ENCODE measurements at regions not wholly inside any gene's neighbourhood (a gene's known extent, or its start where the extent isn't known, plus 50 kb on each side); places are given as distances from the start of the nearest gene placed in this dataset.

GRCh38 chr2:120976501-120977307 is 241.0 kb downstream of the GLI2 start:
- DNase-seq (ENCODE audit: low read depth in 2 of 2): no peak

GRCh38 chr2:120977582-120978358 is 242.1 kb downstream of the GLI2 start:
- no peak for DNase-seq (ENCODE audit: low read depth in 2 of 2)

GRCh38 chr2:120978359-120979050 is 242.8 kb downstream of the GLI2 start:
- no peak for DNase-seq (ENCODE audit: low read depth in 2 of 2)

GRCh38 chr2:120979398-120979797 is 243.7 kb downstream of the GLI2 start:
- DNase-seq (ENCODE audit: low read depth in 2 of 2): no peak

GRCh38 chr2:120979921-120980320 is 244.3 kb downstream of the GLI2 start:
- no peak for DNase-seq (ENCODE audit: low read depth in 2 of 2)

GRCh38 chr2:120981443-120981842 is 245.8 kb downstream of the GLI2 start:
- no peak for DNase-seq (ENCODE audit: low read depth in 2 of 2)

GRCh38 chr2:120982598-120982997 is 246.9 kb downstream of the GLI2 start:
- no peak for DNase-seq (ENCODE audit: low read depth in 2 of 2)

- DNase-seq (ENCODE audit: low read depth in 2 of 2): no peak
Observed at GRCh38 chr2:120983344-120983743, 247.7 kb downstream of the GLI2 start.

- DNase-seq (ENCODE audit: low read depth in 2 of 2): no peak
Observed at GRCh38 chr2:120984046-120984445, 248.4 kb downstream of the GLI2 start.

GRCh38 chr2:120984452-120985173 is 248.9 kb downstream of the GLI2 start:
- DNase-seq (ENCODE audit: low read depth in 2 of 2): no peak

- no peak for DNase-seq (ENCODE audit: low read depth in 2 of 2)
Observed at GRCh38 chr2:120985174-120985996, 249.7 kb downstream of the GLI2 start.

GRCh38 chr2:120985997-120986651 is 250.5 kb downstream of the GLI2 start:
- no peak for DNase-seq (ENCODE audit: low read depth in 2 of 2)

- no peak for DNase-seq (ENCODE audit: low read depth in 2 of 2)
Observed at GRCh38 chr2:120986898-120987650, 251.4 kb downstream of the GLI2 start.

- DNase-seq (ENCODE audit: low read depth in 2 of 2): no peak
Observed at GRCh38 chr2:120988051-120988699, 252.5 kb downstream of the GLI2 start.

- no peak for DNase-seq (ENCODE audit: low read depth in 2 of 2)
Observed at GRCh38 chr2:120988700-120989511, 253.2 kb downstream of the GLI2 start.

GRCh38 chr2:120989512-120990441 is 254.1 kb downstream of the GLI2 start:
- no peak for DNase-seq (ENCODE audit: low read depth in 2 of 2)

- no peak for DNase-seq (ENCODE audit: low read depth in 2 of 2)
Observed at GRCh38 chr2:120990451-120990871, 254.8 kb downstream of the GLI2 start.
